HAP-1 (cell line): ENCODE measurements at regions not wholly inside any gene's neighbourhood (a gene's known extent, or its start where the extent isn't known, plus 50 kb on each side); places are given as distances from the start of the nearest gene placed in this dataset.
"Not testable (repeated sequence)": the region's sequence is repeated elsewhere in the genome, so short reads cannot be mapped to it uniquely, and the experiment has no call there.

ENCODE experiments used
- DNase-seq, 2 experiments: peaks; one replicate each; pipeline ENCODE4 v3.0.0-alpha.2; 2016 to 2020; ENCODE audit warnings: low spot score in 2 of 2
- H3K27me3 ChIP-seq: fragments of 250-450 bp; sonication (Bioruptor Pico); 2 replicates; pipeline ENCODE4 v1.5.1; 2020; ENCODE audit warnings: low read depth, mild to moderate bottlenecking, moderate library complexity
- H3K36me3 ChIP-seq: fragments of 250-450 bp; sonication (Bioruptor Pico); replicated peaks from 2 replicates; pipeline ENCODE4 v1.5.1; 2020; ENCODE audit warnings: mild to moderate bottlenecking
- H3K4me1 ChIP-seq: fragments of 250-450 bp; sonication (Bioruptor Pico); 2 replicates; pipeline ENCODE4 v1.5.1; 2020; ENCODE audit warnings: mild to moderate bottlenecking
- H3K4me3 ChIP-seq: fragments of 250-450 bp; sonication (Bioruptor Pico); 2 replicates; pipeline ENCODE4 v1.5.1; 2020; ENCODE audit warnings: mild to moderate bottlenecking, moderate library complexity
- H3K9me3 ChIP-seq: fragments of 250-450 bp; sonication (Bioruptor Pico); 2 replicates; pipeline ENCODE4 v1.5.1; 2020; ENCODE audit warnings: mild to moderate bottlenecking, moderate library complexity
- in situ Hi-C: fragments of 300-500 bp; cut with MboI; formaldehyde crosslinking; loops from 3 replicates; pipeline ENCODE4 v1.14.3; 2020; ENCODE audit warnings: low sequenced_read_pairs, inconsistent platforms, mixed read lengths

- DNase-seq, in situ Hi-C loops, H3K9me3 ChIP-seq, H3K4me3 ChIP-seq, H3K36me3 ChIP-seq, H3K4me1 ChIP-seq, H3K27me3 ChIP-seq: not testable (repeated sequence)
Measured at GRCh38 chr15:53923741-53924140, 54.5 kb upstream of the UNC13C start.

- DNase-seq = no peak
- in situ Hi-C loops = no loop called here
- no peaks in the 10 kb centered on the region; the same call in 1 of the 2 replicates for H3K27me3 ChIP-seq
Measured at GRCh38 chr15:53918180-53919079, 59.8 kb upstream of the UNC13C start.

GRCh38 chr15:53917109-53917508 is 61.1 kb upstream of the UNC13C start:
- in situ Hi-C loops = no loop called here

More at GRCh38 chr15:53918180-53919079, 59.8 kb upstream of the UNC13C start:
- Histone ChIP-seq H3K4me3 (no peak overlapping the region), H3K36me3 (no peaks in the 10 kb centered on the region), H3K4me1 (no peaks in the 10 kb centered on the region), H3K9me3 (no peaks in the 10 kb centered on the region)

GRCh38 chr15:53911431-53911830 is 66.8 kb upstream of the UNC13C start:
- H3K9me3 ChIP-seq = no peaks in the 10 kb centered on the region
- in situ Hi-C loops = no loop called here
- no peak for DNase-seq
- H3K36me3 ChIP-seq = no peaks in the 10 kb centered on the region
- H3K4me3 ChIP-seq = no peak overlapping the region
- H3K27me3 ChIP-seq = no peaks in the 10 kb centered on the region
- H3K4me1 ChIP-seq = no peaks in the 10 kb centered on the region

More at GRCh38 chr15:53917109-53917508, 61.1 kb upstream of the UNC13C start:
- H3K4me1 ChIP-seq = no peaks in the 10 kb centered on the region
- H3K4me3 ChIP-seq = no peak overlapping the region
- no peaks in the 10 kb centered on the region for H3K9me3 ChIP-seq
- H3K36me3 ChIP-seq = no peaks in the 10 kb centered on the region
- H3K27me3 ChIP-seq = no peaks in the 10 kb centered on the region; the same call in 1 of the 2 replicates
- DNase-seq = no peak

- in situ Hi-C loops = no loop called here
- H3K9me3 ChIP-seq = no peaks in the 10 kb centered on the region
- no peaks in the 10 kb centered on the region for H3K4me1 ChIP-seq
- no peaks in the 10 kb centered on the region for H3K36me3 ChIP-seq
- H3K27me3 ChIP-seq = no peaks in the 10 kb centered on the region
- no peak overlapping the region for H3K4me3 ChIP-seq
- no peak for DNase-seq
Measured at GRCh38 chr15:53910852-53911251, 67.4 kb upstream of the UNC13C start.

GRCh38 chr15:53910236-53910849 is 67.9 kb upstream of the UNC13C start:
- Histone ChIP-seq H3K27me3 (no peaks in the 10 kb centered on the region), H3K4me1 (no peaks in the 10 kb centered on the region), H3K36me3 (no peaks in the 10 kb centered on the region), H3K9me3 (no peaks in the 10 kb centered on the region), H3K4me3 (no peak overlapping the region)
- DNase-seq = no peak
- in situ Hi-C loops = no loop called here

- no peaks in the 10 kb centered on the region for H3K9me3 ChIP-seq
- no peaks in the 10 kb centered on the region for H3K27me3 ChIP-seq
- no peaks in the 10 kb centered on the region for H3K4me1 ChIP-seq
- H3K36me3 ChIP-seq = no peaks in the 10 kb centered on the region
- in situ Hi-C loops = no loop called here
- no peak for DNase-seq
- no peak overlapping the region for H3K4me3 ChIP-seq
Measured at GRCh38 chr15:53903129-53903528, 75.1 kb upstream of the UNC13C start.

- H3K4me1 ChIP-seq, H3K36me3 ChIP-seq, H3K27me3 ChIP-seq, H3K9me3 ChIP-seq, in situ Hi-C loops, H3K4me3 ChIP-seq, DNase-seq: not testable (repeated sequence)
Measured at GRCh38 chr15:53893468-53893867, 84.8 kb upstream of the UNC13C start.

- H3K36me3 ChIP-seq, H3K9me3 ChIP-seq, DNase-seq, H3K4me1 ChIP-seq, H3K4me3 ChIP-seq, in situ Hi-C loops, H3K27me3 ChIP-seq: not testable (repeated sequence)
Measured at GRCh38 chr15:53891862-53892261, 86.4 kb upstream of the UNC13C start.

GRCh38 chr15:53884441-53884840 is 93.8 kb upstream of the UNC13C start:
- Histone ChIP-seq H3K4me1 (no peaks in the 10 kb centered on the region), H3K27me3 (no peaks in the 10 kb centered on the region), H3K4me3 (no peak overlapping the region), H3K9me3 (no peaks in the 10 kb centered on the region), H3K36me3 (no peaks in the 10 kb centered on the region)
- in situ Hi-C loops = no loop called here
- no peak for DNase-seq

- no peaks in the 10 kb centered on the region; the same call in 1 of the 2 replicates for H3K9me3 ChIP-seq
- in situ Hi-C loops = no loop called here
Measured at GRCh38 chr15:53882311-53882710, 95.9 kb upstream of the UNC13C start.

GRCh38 chr15:53880357-53880756 is 97.9 kb upstream of the UNC13C start:
- H3K36me3 ChIP-seq = no peaks in the 10 kb centered on the region
- DNase-seq = no peak
- no peaks in the 10 kb centered on the region for H3K4me1 ChIP-seq
- no peak overlapping the region for H3K4me3 ChIP-seq
- no peaks in the 10 kb centered on the region for H3K27me3 ChIP-seq
- in situ Hi-C loops = no loop called here
- no peaks in the 10 kb centered on the region; the same call in 1 of the 2 replicates for H3K9me3 ChIP-seq

More at GRCh38 chr15:53882311-53882710, 95.9 kb upstream of the UNC13C start:
- DNase-seq = no peak
- H3K4me1 ChIP-seq = no peaks in the 10 kb centered on the region
- H3K27me3 ChIP-seq = no peaks in the 10 kb centered on the region
- H3K4me3 ChIP-seq = no peak overlapping the region
- no peaks in the 10 kb centered on the region for H3K36me3 ChIP-seq

- Histone ChIP-seq H3K27me3 (no peaks in the 10 kb centered on the region), H3K9me3 (no peaks in the 10 kb centered on the region; the same call in 1 of the 2 replicates), H3K4me3 (no peak overlapping the region), H3K4me1 (no peaks in the 10 kb centered on the region), H3K36me3 (no peaks in the 10 kb centered on the region)
- DNase-seq = no peak
- in situ Hi-C loops = no loop called here
Measured at GRCh38 chr15:53875711-53876110, 102.5 kb upstream of the UNC13C start.

GRCh38 chr15:53875139-53875538 is 103.1 kb upstream of the UNC13C start:
- no peak for DNase-seq
- H3K27me3 ChIP-seq = no peaks in the 10 kb centered on the region
- H3K9me3 ChIP-seq = no peaks in the 10 kb centered on the region; the same call in 1 of the 2 replicates
- H3K4me1 ChIP-seq = no peaks in the 10 kb centered on the region
- no peaks in the 10 kb centered on the region for H3K36me3 ChIP-seq
- in situ Hi-C loops = no loop called here
- H3K4me3 ChIP-seq = no peak overlapping the region
